Astrocyte (in vitro differentiated cells and primary cell): ENCODE measurements at regions not wholly inside any gene's neighbourhood (a gene's known extent, or its start where the extent isn't known, plus 50 kb on each side); places are given as distances from the start of the nearest gene placed in this dataset.

ENCODE experiments used
- DNase-seq: peaks from one replicate; pipeline ENCODE4 v3.0.0-alpha.2; 2010; ENCODE audit warnings: low read depth
- FAIRE-seq: peaks from 2 replicates; lab custom pipeline; 2011; peaks lifted over from hg19 to GRCh38; lab: Jason Lieb, UNC
- H2AFZ ChIP-seq: 2 replicates; pipeline ENCODE4 v1.6.0; 2012; ENCODE audit warnings: low read depth, low read length, inconsistent platforms
- H3K27ac ChIP-seq: 2 replicates; pipeline ENCODE4 v1.5.1; 2011; ENCODE audit warnings: low read depth, low read length, inconsistent platforms
- H3K27me3 ChIP-seq: 2 replicates; pipeline ENCODE4 v1.6.0; 2011; ENCODE audit warnings: low read length, inconsistent platforms; ENCODE audit not compliant: insufficient read depth
- H3K36me3 ChIP-seq: 2 replicates; pipeline ENCODE4 v1.5.1; 2011; ENCODE audit warnings: low read length, inconsistent platforms; ENCODE audit not compliant: insufficient read depth
- H3K4me1 ChIP-seq: 2 replicates; pipeline ENCODE4 v1.5.1; 2011; ENCODE audit warnings: low read length, inconsistent platforms; ENCODE audit not compliant: insufficient read depth
- H3K4me2 ChIP-seq: 2 replicates; pipeline ENCODE4 v1.6.0; 2012; ENCODE audit warnings: low read length, inconsistent platforms
- H3K4me3 ChIP-seq: 2 replicates; pipeline ENCODE4 v1.5.1; 2011; ENCODE audit warnings: low read depth, mild to moderate bottlenecking, low read length, inconsistent platforms; ENCODE audit not compliant: insufficient read depth
- H3K79me2 ChIP-seq: 2 replicates; pipeline ENCODE4 v1.6.0; 2012; ENCODE audit warnings: mild to moderate bottlenecking, low read length, inconsistent platforms; ENCODE audit not compliant: insufficient read depth
- H3K9ac ChIP-seq: 2 replicates; pipeline ENCODE4 v1.6.0; 2012; ENCODE audit warnings: mild to moderate bottlenecking, low read length, inconsistent platforms
- H3K9me3 ChIP-seq: 2 replicates; pipeline ENCODE4 v1.5.1; 2012; ENCODE audit warnings: low read depth, mild to moderate bottlenecking, low read length, inconsistent platforms; ENCODE audit not compliant: insufficient read depth
- H4K20me1 ChIP-seq: 2 replicates; pipeline ENCODE4 v1.6.0; 2012; ENCODE audit warnings: low read length, inconsistent platforms; ENCODE audit not compliant: insufficient read depth
- H3K27ac Mint-ChIP-seq: one replicate; pipeline ENCODE4 v1.8.0; 2021; ENCODE audit warnings: mild to moderate bottlenecking, mixed read lengths; ENCODE audit not compliant: unreplicated experiment
- H3K27me3 Mint-ChIP-seq: one replicate; pipeline ENCODE4 v1.8.0; 2021; ENCODE audit warnings: low read depth, mixed read lengths; ENCODE audit not compliant: unreplicated experiment
- H3K36me3 Mint-ChIP-seq: one replicate; pipeline ENCODE4 v1.8.0; 2021; ENCODE audit warnings: low read depth, mixed read lengths; ENCODE audit not compliant: unreplicated experiment
- H3K4me1 Mint-ChIP-seq: one replicate; pipeline ENCODE4 v1.8.0; 2021; ENCODE audit warnings: low read depth, mixed read lengths; ENCODE audit not compliant: unreplicated experiment
- H3K4me3 Mint-ChIP-seq: one replicate; pipeline ENCODE4 v1.8.0; 2021; ENCODE audit warnings: mild to moderate bottlenecking, moderate library complexity, mixed read lengths; ENCODE audit not compliant: unreplicated experiment
- H3K9me3 Mint-ChIP-seq: one replicate; pipeline ENCODE4 v1.8.0; 2021; ENCODE audit warnings: mild to moderate bottlenecking, mixed read lengths; ENCODE audit not compliant: unreplicated experiment
- CTCF ChIP-seq: IDR thresholded peaks from 2 replicates; pipeline ENCODE4 v1.5.1; 2011; ENCODE audit warnings: low read depth, mild to moderate bottlenecking, inconsistent platforms, low read length, moderate library complexity; ENCODE audit not compliant: insufficient read depth
- EZH2 ChIP-seq: IDR thresholded peaks from 2 replicates; pipeline ENCODE4 v1.6.1; 2012; ENCODE audit warnings: mild to moderate bottlenecking, low read length, inconsistent platforms; ENCODE audit not compliant: insufficient read depth

- Mint-ChIP-seq H3K4me1 (no peaks in the 10 kb centered on the region), H3K27ac (no peak overlapping the region), H3K36me3 (peaks cover 2% of the 10 kb centered on the region), H3K9me3 (peaks cover 23% of the 10 kb centered on the region), H3K4me3 (no peak overlapping the region), H3K27me3 (peaks cover 46% of the 10 kb centered on the region)
- Histone ChIP-seq H4K20me1 (no peaks in the 10 kb centered on the region), H3K4me1 (no peaks in the 10 kb centered on the region), H3K4me2 (no peak overlapping the region), H3K27ac (no peak overlapping the region), H3K27me3 (no peaks in the 10 kb centered on the region), H3K36me3 (no peaks in the 10 kb centered on the region), H3K4me3 (no peak overlapping the region), H3K9ac (no peak overlapping the region), H2AFZ (no peak overlapping the region), H3K79me2 (no peaks in the 10 kb centered on the region), H3K9me3 (no peaks in the 10 kb centered on the region)
- no peak for DNase-seq
- TF ChIP-seq EZH2, result no peak
- TF ChIP-seq CTCF, result no peak
- no peak for FAIRE-seq
Observed at GRCh38 chr6:1110941-1111349, 201.0 kb upstream of the FOXQ1 start.

GRCh38 chr6:1110164-1110563 lies 201.7 kb upstream of the FOXQ1 start:
- H3K36me3 Mint-ChIP-seq, result no peaks in the 10 kb centered on the region

More at GRCh38 chr6:1110164-1110563, 201.7 kb upstream of the FOXQ1 start:
- DNase-seq (no peak), FAIRE-seq (no peak)
- Histone ChIP-seq H3K79me2 (no peaks in the 10 kb centered on the region), H4K20me1 (no peaks in the 10 kb centered on the region), H3K27me3 (peaks cover under 1% of the 10 kb centered on the region), H3K4me3 (no peak overlapping the region), H3K9me3 (no peaks in the 10 kb centered on the region), H2AFZ (no peak overlapping the region), H3K9ac (no peak overlapping the region), H3K4me2 (no peak overlapping the region), H3K36me3 (no peaks in the 10 kb centered on the region), H3K27ac (no peak overlapping the region), H3K4me1 (no peaks in the 10 kb centered on the region)
- Mint-ChIP-seq H3K27ac (no peak overlapping the region), H3K9me3 (peaks cover 21% of the 10 kb centered on the region), H3K27me3 (peaks cover 49% of the 10 kb centered on the region), H3K4me1 (no peaks in the 10 kb centered on the region), H3K4me3 (no peak overlapping the region)
- TF ChIP-seq CTCF (no peak), EZH2 (no peak)
